AG09309 (cell line): ENCODE measurements at regions not wholly inside any gene's neighbourhood (a gene's known extent, or its start where the extent isn't known, plus 50 kb on each side); places are given as distances from the start of the nearest gene placed in this dataset.

Experiments used
- DNase-seq: peaks from one replicate; pipeline ENCODE4 v3.0.0-alpha.2; 2010; ENCODE audit warnings: low read depth
- H3K4me3 ChIP-seq: 2 replicates; pipeline ENCODE4 v1.5.1; 2011; ENCODE audit warnings: mild to moderate bottlenecking, low read depth, low read length, moderate library complexity; ENCODE audit not compliant: control insufficient read depth
- TF ChIP-seq, protein P1 (sequence below): IDR thresholded peaks from 2 replicates; pipeline ENCODE4 v1.5.1; 2011; ENCODE audit warnings: mild to moderate bottlenecking, low read depth, low read length, inconsistent platforms; ENCODE audit not compliant: insufficient read depth, control insufficient read depth; ENCODE audit errors: missing control alignments

GRCh38 chr14:62247266-62247665 is 485.0 kb downstream of the SNAPC1 start:
- H3K4me3 ChIP-seq = no peak overlapping the region
- TF ChIP-seq, protein P1, sequence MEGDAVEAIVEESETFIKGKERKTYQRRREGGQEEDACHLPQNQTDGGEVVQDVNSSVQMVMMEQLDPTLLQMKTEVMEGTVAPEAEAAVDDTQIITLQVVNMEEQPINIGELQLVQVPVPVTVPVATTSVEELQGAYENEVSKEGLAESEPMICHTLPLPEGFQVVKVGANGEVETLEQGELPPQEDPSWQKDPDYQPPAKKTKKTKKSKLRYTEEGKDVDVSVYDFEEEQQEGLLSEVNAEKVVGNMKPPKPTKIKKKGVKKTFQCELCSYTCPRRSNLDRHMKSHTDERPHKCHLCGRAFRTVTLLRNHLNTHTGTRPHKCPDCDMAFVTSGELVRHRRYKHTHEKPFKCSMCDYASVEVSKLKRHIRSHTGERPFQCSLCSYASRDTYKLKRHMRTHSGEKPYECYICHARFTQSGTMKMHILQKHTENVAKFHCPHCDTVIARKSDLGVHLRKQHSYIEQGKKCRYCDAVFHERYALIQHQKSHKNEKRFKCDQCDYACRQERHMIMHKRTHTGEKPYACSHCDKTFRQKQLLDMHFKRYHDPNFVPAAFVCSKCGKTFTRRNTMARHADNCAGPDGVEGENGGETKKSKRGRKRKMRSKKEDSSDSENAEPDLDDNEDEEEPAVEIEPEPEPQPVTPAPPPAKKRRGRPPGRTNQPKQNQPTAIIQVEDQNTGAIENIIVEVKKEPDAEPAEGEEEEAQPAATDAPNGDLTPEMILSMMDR = no peak
- no peak for DNase-seq

GRCh38 chr14:62251237-62251636 is 489.0 kb downstream of the SNAPC1 start:
- TF ChIP-seq, protein P1 = no peak
- no peak overlapping the region for H3K4me3 ChIP-seq
- no peak for DNase-seq

GRCh38 chr14:62253171-62253570 is 491.0 kb downstream of the SNAPC1 start:
- no peak overlapping the region for H3K4me3 ChIP-seq
- no peak for DNase-seq
- TF ChIP-seq, protein P1 = no peak

DNA sequence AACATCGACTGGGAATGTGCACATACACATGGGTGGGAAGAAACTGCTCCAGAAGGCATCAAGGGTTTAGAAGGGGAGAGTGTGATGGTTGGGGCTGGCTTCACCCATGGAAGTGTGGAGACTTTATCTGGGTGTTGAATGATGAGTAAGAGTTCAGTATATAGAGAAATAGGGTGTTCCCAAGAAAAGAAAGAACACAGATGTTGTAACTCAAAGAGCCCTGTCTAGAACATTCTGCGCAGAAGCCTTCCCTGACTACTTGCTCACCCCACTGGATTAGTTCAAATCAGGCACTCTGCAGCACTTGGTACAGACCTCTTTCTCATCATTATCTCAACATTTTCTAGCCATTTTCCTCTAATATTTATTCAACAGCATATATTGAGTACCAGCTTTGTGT is 491.7 kb downstream of the SNAPC1 start:
- TF ChIP-seq, protein P1 = no peak
- H3K4me3 ChIP-seq = no peak overlapping the region
- DNase-seq = no peak

GRCh38 chr14:62269204-62269603 is 507.0 kb downstream of the SNAPC1 start:
- no peak overlapping the region for H3K4me3 ChIP-seq
- no peak for DNase-seq
- TF ChIP-seq, protein P1 = no peak

GRCh38 chr14:62270236-62270635 is 508.0 kb downstream of the SNAPC1 start:
- no peak for DNase-seq
- TF ChIP-seq, protein P1 = no peak

DNA sequence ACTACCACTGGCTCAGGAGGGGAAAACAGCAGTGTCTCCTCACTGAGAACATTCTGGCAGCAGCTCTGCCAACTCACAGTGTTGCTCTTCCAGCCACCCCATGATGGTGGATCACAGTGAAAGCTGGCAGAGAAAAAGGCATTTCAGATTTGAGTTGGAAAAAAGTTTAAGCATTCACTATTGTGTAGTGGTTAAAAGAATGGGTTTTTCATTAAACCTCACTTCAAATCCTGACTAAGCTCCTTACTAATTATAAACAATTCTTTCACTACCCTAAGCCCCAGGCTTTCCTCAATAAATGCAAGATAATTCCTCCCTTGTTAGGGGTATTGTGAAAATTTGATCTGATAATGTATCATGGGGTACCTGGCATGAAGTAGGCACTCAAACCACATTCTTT is 518.1 kb downstream of the SNAPC1 start:
- no peak overlapping the region for H3K4me3 ChIP-seq
- TF ChIP-seq, protein P1 = no peak
- no peak for DNase-seq

More at GRCh38 chr14:62270236-62270635, 508.0 kb downstream of the SNAPC1 start:
- no peak overlapping the region for H3K4me3 ChIP-seq
